ENCODE measurements at regions not wholly inside any gene's neighbourhood (a gene's known extent, or its start where the extent isn't known, plus 50 kb on each side); places are given as distances from the start of the nearest gene placed in this dataset.

DNA sequence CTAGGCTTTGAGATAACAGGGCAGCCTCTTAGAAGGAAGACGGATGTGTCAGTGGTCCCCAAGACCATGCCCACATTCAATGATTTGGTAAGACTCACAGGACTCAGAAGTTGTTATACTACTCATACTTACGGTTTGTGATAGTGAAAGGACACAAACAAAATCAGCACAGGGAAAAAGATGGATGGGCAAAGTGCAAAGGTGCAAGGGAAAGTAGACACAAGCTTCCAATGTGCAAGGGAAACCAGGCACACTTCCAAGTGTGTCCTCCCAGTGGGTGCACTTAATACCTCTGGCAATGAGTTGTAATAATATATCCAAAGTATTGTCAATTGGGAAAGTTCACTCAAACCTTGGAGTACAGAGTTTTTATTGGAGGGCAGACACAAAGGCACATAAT is 53.8 kb upstream of the VCX start:
- no peak for DNase-seq
- no peaks in the 10 kb centered on the region for H3K36me3 ChIP-seq (ENCODE audit: control insufficient read depth, insufficient read depth, low read length)
- no peak overlapping the region for H3K9ac ChIP-seq (ENCODE audit: low read length)
- no peaks in the 10 kb centered on the region for H3K79me1 ChIP-seq (ENCODE audit: low read length)
- no peak overlapping the region for H4K8ac ChIP-seq (ENCODE audit: low read depth, low read length)
- no peak overlapping the region for H3K23ac ChIP-seq (ENCODE audit: low read length)
- WGBS (ENCODE audit: extremely low coverage, insufficient coverage, low lambda C conversion rate), result no CpG with 5 or more reads among the region's 2 CpGs
- no peak overlapping the region for H4K5ac ChIP-seq (ENCODE audit: low read length)
- H3K4me3 ChIP-seq (ENCODE audit: low read length), result no peak overlapping the region
- no peak overlapping the region for H2BK120ac ChIP-seq (ENCODE audit: low read depth, low read length)
- no peak overlapping the region for H2AK5ac ChIP-seq (ENCODE audit: low read length)
- H2BK5ac ChIP-seq (ENCODE audit: low read length), result no peak overlapping the region
- H2BK15ac ChIP-seq (replicated peaks; ENCODE audit: low read depth), result no peak overlapping the region
- no peak overlapping the region for H3K18ac ChIP-seq (ENCODE audit: low read length)
- H3K79me2 ChIP-seq (ENCODE audit: control insufficient read depth, insufficient read depth, low read length), result no peaks in the 10 kb centered on the region
- H3K4me1 ChIP-seq (ENCODE audit: control insufficient read depth, low read depth, low read length), result no peaks in the 10 kb centered on the region
- no peak overlapping the region for H3K56ac ChIP-seq (ENCODE audit: low read length)
- H3K4ac ChIP-seq (ENCODE audit: low read depth, low read length), result no peak overlapping the region
- H3K4me2 ChIP-seq (ENCODE audit: low read length), result no peak overlapping the region
- H3K27ac ChIP-seq (ENCODE audit: low read depth, low read length), result no peak overlapping the region
- no peaks in the 10 kb centered on the region for H3K27me3 ChIP-seq (ENCODE audit: insufficient read depth, low read length, poor library complexity)

DNA sequence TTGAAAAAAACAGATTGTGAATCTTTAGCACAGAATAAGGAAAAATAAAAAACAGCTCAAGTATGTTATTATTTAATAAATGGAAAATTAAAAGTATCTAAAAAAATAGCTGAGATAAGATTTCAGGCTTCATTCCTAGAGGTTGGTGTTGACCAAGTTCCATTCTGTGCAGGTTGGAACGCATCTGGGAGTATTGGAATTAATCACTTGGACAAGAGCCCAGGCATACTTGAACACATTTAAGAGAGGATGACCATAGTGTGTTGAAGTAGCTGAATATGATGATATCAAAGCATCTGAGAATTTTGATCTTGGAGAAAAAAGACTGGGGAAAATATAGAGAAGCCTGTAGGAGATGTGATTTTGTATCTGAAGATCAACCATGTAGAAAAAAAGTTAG is 54.6 kb upstream of the VCX start:
- no peaks in the 10 kb centered on the region for H3K4me1 ChIP-seq (ENCODE audit: control insufficient read depth, low read depth, low read length)
- no peak overlapping the region for H3K4ac ChIP-seq (ENCODE audit: low read depth, low read length)
- H3K56ac ChIP-seq (ENCODE audit: low read length), result no peak overlapping the region
- no peak overlapping the region for H3K4me2 ChIP-seq (ENCODE audit: low read length)
- no peaks in the 10 kb centered on the region for H3K27me3 ChIP-seq (ENCODE audit: insufficient read depth, low read length, poor library complexity)
- no peak overlapping the region for H2BK120ac ChIP-seq (ENCODE audit: low read depth, low read length)
- no peak overlapping the region for H4K8ac ChIP-seq (ENCODE audit: low read depth, low read length)
- H2BK15ac ChIP-seq (replicated peaks; ENCODE audit: low read depth), result no peak overlapping the region
- no peak overlapping the region for H3K27ac ChIP-seq (ENCODE audit: low read depth, low read length)
- H4K5ac ChIP-seq (ENCODE audit: low read length), result no peak overlapping the region
- no peaks in the 10 kb centered on the region for H3K79me1 ChIP-seq (ENCODE audit: low read length)
- H2AK5ac ChIP-seq (ENCODE audit: low read length), result no peak overlapping the region
- H3K4me3 ChIP-seq (ENCODE audit: low read length), result no peak overlapping the region
- H3K79me2 ChIP-seq (ENCODE audit: control insufficient read depth, insufficient read depth, low read length), result no peaks in the 10 kb centered on the region
- no peak overlapping the region for H3K23ac ChIP-seq (ENCODE audit: low read length)
- no peaks in the 10 kb centered on the region for H3K36me3 ChIP-seq (ENCODE audit: control insufficient read depth, insufficient read depth, low read length)
- H2BK5ac ChIP-seq (ENCODE audit: low read length), result no peak overlapping the region
- no peak overlapping the region for H3K9ac ChIP-seq (ENCODE audit: low read length)
- H3K18ac ChIP-seq (ENCODE audit: low read length), result no peak overlapping the region
- WGBS (ENCODE audit: extremely low coverage, insufficient coverage, low lambda C conversion rate), result no CpG with 5 or more reads among the region's 1 CpG
- DNase-seq, result no peak

DNA sequence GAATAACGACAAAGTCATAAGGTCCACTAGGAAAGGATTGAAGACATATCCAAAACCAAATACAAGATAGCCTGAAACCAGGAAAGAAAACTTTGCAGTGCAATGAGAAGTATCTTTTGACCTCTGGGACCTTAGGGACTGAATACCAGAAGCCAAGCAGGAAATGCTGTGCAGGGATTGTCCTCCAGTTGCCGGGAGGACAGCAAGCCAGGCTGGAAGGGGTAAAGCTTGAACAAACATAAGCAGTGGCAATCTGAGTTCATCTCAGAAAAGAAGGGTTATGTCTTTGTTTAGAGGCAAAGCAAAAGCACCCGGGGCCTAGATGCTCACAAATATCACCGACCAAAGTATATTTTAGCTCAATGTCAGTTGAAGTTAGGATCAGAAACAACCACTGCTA is 55.3 kb upstream of the VCX start:
- Histone ChIP-seq H2BK5ac (ENCODE audit: low read length) (no peak overlapping the region), H3K4ac (ENCODE audit: low read depth, low read length) (no peak overlapping the region), H3K27me3 (ENCODE audit: insufficient read depth, low read length, poor library complexity) (no peaks in the 10 kb centered on the region), H3K4me3 (ENCODE audit: low read length) (no peak overlapping the region), H3K9ac (ENCODE audit: low read length) (no peak overlapping the region), H3K4me2 (ENCODE audit: low read length) (no peak overlapping the region), H3K27ac (ENCODE audit: low read depth, low read length) (no peak overlapping the region), H3K79me2 (ENCODE audit: control insufficient read depth, insufficient read depth, low read length) (no peaks in the 10 kb centered on the region), H2AK5ac (ENCODE audit: low read length) (no peak overlapping the region), H2BK120ac (ENCODE audit: low read depth, low read length) (no peak overlapping the region), H3K79me1 (ENCODE audit: low read length) (no peaks in the 10 kb centered on the region), H3K18ac (ENCODE audit: low read length) (no peak overlapping the region), H3K36me3 (ENCODE audit: control insufficient read depth, insufficient read depth, low read length) (no peaks in the 10 kb centered on the region), H3K4me1 (ENCODE audit: control insufficient read depth, low read depth, low read length) (no peaks in the 10 kb centered on the region), H3K56ac (ENCODE audit: low read length) (no peak overlapping the region), H4K5ac (ENCODE audit: low read length) (no peak overlapping the region), H3K23ac (ENCODE audit: low read length) (no peak overlapping the region), H4K8ac (ENCODE audit: low read depth, low read length) (no peak overlapping the region), H2BK15ac (replicated peaks; ENCODE audit: low read depth) (no peak overlapping the region)
- DNase-seq, result no peak
- no CpG with 5 or more reads among the region's 4 CpGs for WGBS (ENCODE audit: extremely low coverage, insufficient coverage, low lambda C conversion rate)

DNA sequence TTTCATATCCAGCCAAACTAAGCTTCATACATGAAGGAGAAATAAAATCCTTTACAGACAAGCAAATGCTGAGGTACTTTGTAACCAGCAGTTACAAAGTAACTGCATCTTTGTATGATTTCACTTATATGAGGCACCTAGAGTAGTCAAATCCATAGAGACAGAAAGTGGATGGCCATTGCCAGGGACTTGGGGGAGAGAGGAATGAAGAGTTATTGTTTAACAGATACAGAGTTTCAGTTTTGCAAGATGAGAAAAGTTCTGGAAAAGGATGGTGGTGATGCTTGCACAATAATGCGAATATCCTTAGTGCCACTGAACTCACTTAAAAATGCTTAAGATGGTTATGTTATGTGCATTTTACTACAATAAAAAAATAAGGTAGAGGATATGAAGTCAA is 58.4 kb upstream of the VCX start:
- H3K4me1 ChIP-seq (ENCODE audit: control insufficient read depth, low read depth, low read length), result no peaks in the 10 kb centered on the region
- no peak overlapping the region for H3K23ac ChIP-seq (ENCODE audit: low read length)
- H3K9ac ChIP-seq (ENCODE audit: low read length), result no peak overlapping the region
- no peak overlapping the region for H3K27ac ChIP-seq (ENCODE audit: low read depth, low read length)
- H3K4me2 ChIP-seq (ENCODE audit: low read length), result no peak overlapping the region
- no peak for DNase-seq
- H3K18ac ChIP-seq (ENCODE audit: low read length), result no peak overlapping the region
- WGBS (ENCODE audit: extremely low coverage, insufficient coverage, low lambda C conversion rate), result no CpG with 5 or more reads among the region's 1 CpG
- no peaks in the 10 kb centered on the region for H3K27me3 ChIP-seq (ENCODE audit: insufficient read depth, low read length, poor library complexity)
- H3K36me3 ChIP-seq (ENCODE audit: control insufficient read depth, insufficient read depth, low read length), result no peaks in the 10 kb centered on the region
- no peak overlapping the region for H2BK15ac ChIP-seq (replicated peaks; ENCODE audit: low read depth)
- H4K8ac ChIP-seq (ENCODE audit: low read depth, low read length), result no peak overlapping the region
- no peak overlapping the region for H4K5ac ChIP-seq (ENCODE audit: low read length)
- H3K79me1 ChIP-seq (ENCODE audit: low read length), result no peaks in the 10 kb centered on the region
- no peak overlapping the region for H2AK5ac ChIP-seq (ENCODE audit: low read length)
- no peak overlapping the region for H3K4ac ChIP-seq (ENCODE audit: low read depth, low read length)
- H3K56ac ChIP-seq (ENCODE audit: low read length), result no peak overlapping the region
- no peak overlapping the region for H2BK120ac ChIP-seq (ENCODE audit: low read depth, low read length)
- no peak overlapping the region for H3K4me3 ChIP-seq (ENCODE audit: low read length)
- no peaks in the 10 kb centered on the region for H3K79me2 ChIP-seq (ENCODE audit: control insufficient read depth, insufficient read depth, low read length)
- H2BK5ac ChIP-seq (ENCODE audit: low read length), result no peak overlapping the region

DNA sequence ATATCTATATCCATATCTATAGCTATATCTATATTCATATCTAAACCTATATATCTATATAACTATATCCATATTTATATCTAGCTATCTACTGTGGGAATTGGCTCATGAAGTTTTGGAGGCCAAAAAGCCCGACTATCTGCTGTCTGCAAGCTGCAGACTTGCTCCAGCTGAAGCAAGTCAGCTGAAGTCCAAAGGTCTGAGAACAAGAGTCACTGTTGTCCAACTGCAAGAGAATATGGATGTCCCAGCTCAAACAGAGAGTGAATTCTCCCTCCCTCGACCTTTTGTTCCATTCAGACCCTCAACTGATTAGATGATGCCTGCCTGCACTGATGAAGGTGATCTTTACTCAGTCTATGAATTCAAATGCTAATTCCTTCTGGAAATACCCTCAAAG is 63.3 kb upstream of the VCX start:
- no peaks in the 10 kb centered on the region for H3K4me1 ChIP-seq (ENCODE audit: control insufficient read depth, low read depth, low read length)
- no peak overlapping the region for H3K4ac ChIP-seq (ENCODE audit: low read depth, low read length)
- H3K36me3 ChIP-seq (ENCODE audit: control insufficient read depth, insufficient read depth, low read length), result no peaks in the 10 kb centered on the region
- H3K4me2 ChIP-seq (ENCODE audit: low read length), result no peak overlapping the region
- H3K18ac ChIP-seq (ENCODE audit: low read length), result no peak overlapping the region
- H3K79me1 ChIP-seq (ENCODE audit: low read length), result no peaks in the 10 kb centered on the region
- H3K23ac ChIP-seq (ENCODE audit: low read length), result no peak overlapping the region
- H2BK15ac ChIP-seq (replicated peaks; ENCODE audit: low read depth), result no peak overlapping the region
- no peak overlapping the region for H4K5ac ChIP-seq (ENCODE audit: low read length)
- H3K9ac ChIP-seq (ENCODE audit: low read length), result no peak overlapping the region
- H3K56ac ChIP-seq (ENCODE audit: low read length), result no peak overlapping the region
- H2BK5ac ChIP-seq (ENCODE audit: low read length), result no peak overlapping the region
- H4K8ac ChIP-seq (ENCODE audit: low read depth, low read length), result no peak overlapping the region
- no CpG with 5 or more reads among the region's 2 CpGs for WGBS (ENCODE audit: extremely low coverage, insufficient coverage, low lambda C conversion rate)
- no peak overlapping the region for H2BK120ac ChIP-seq (ENCODE audit: low read depth, low read length)
- DNase-seq, result no peak
- no peak overlapping the region for H2AK5ac ChIP-seq (ENCODE audit: low read length)
- H3K27me3 ChIP-seq (ENCODE audit: insufficient read depth, low read length, poor library complexity), result no peaks in the 10 kb centered on the region
- H3K27ac ChIP-seq (ENCODE audit: low read depth, low read length), result no peak overlapping the region
- H3K79me2 ChIP-seq (ENCODE audit: control insufficient read depth, insufficient read depth, low read length), result no peaks in the 10 kb centered on the region
- no peak overlapping the region for H3K4me3 ChIP-seq (ENCODE audit: low read length)

DNA sequence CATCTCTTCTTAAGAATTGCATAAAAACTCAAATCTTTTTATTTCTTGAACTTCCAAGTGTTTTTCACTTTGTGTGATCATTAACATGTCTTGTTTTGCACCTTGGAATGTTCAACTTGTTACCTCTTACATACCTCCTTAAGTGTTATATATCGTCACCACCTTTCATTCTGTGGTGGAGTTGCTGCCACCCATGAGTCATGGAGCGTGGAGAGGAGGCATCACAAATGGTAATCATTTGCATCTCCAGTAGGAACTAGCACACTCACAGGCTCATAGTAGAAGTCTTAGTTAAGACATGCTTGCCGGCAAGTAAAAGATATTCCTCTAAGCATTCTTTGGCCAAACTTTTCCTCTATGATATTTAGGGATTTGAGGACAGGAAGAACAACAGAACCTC is 67.0 kb upstream of the VCX start:
- Histone ChIP-seq H3K27me3 (ENCODE audit: insufficient read depth, low read length, poor library complexity) (no peaks in the 10 kb centered on the region), H3K4ac (ENCODE audit: low read depth, low read length) (no peak overlapping the region), H2BK5ac (ENCODE audit: low read length) (no peak overlapping the region), H4K8ac (ENCODE audit: low read depth, low read length) (no peak overlapping the region), H3K4me2 (ENCODE audit: low read length) (no peak overlapping the region), H3K27ac (ENCODE audit: low read depth, low read length) (no peak overlapping the region), H3K23ac (ENCODE audit: low read length) (no peak overlapping the region), H2BK120ac (ENCODE audit: low read depth, low read length) (no peak overlapping the region), H4K5ac (ENCODE audit: low read length) (no peak overlapping the region), H2BK15ac (replicated peaks; ENCODE audit: low read depth) (no peak overlapping the region), H3K4me3 (ENCODE audit: low read length) (no peak overlapping the region), H3K4me1 (ENCODE audit: control insufficient read depth, low read depth, low read length) (no peaks in the 10 kb centered on the region), H3K9ac (ENCODE audit: low read length) (no peak overlapping the region), H3K18ac (ENCODE audit: low read length) (no peak overlapping the region), H2AK5ac (ENCODE audit: low read length) (no peak overlapping the region), H3K56ac (ENCODE audit: low read length) (no peak overlapping the region), H3K79me2 (ENCODE audit: control insufficient read depth, insufficient read depth, low read length) (no peaks in the 10 kb centered on the region), H3K36me3 (ENCODE audit: control insufficient read depth, insufficient read depth, low read length) (no peaks in the 10 kb centered on the region), H3K79me1 (ENCODE audit: low read length) (no peaks in the 10 kb centered on the region)
- DNase-seq, result no peak
- no CpG with 5 or more reads among the region's 3 CpGs for WGBS (ENCODE audit: extremely low coverage, insufficient coverage, low lambda C conversion rate)

All from mesendoderm (in vitro differentiated cells).